DOHH2 (cell line): ENCODE measurements at regions not wholly inside any gene's neighbourhood (a gene's known extent, or its start where the extent isn't known, plus 50 kb on each side); places are given as distances from the start of the nearest gene placed in this dataset.
"Not testable (repeated sequence)": the region's sequence is repeated elsewhere in the genome, so short reads cannot be mapped to it uniquely, and the experiment has no call there.

Experiments
- H3F3A ChIP-seq: fragments of 200-600 bp; sonication (generic), shearing (Covaris generic); 2 replicates; pipeline ENCODE4 v1.6.0; 2016; ENCODE audit warnings: antibody characterized with exemption, mild to moderate bottlenecking; ENCODE audit not compliant: control insufficient read depth, insufficient read depth
- H3K27ac ChIP-seq: fragments of 200-600 bp; sonication (generic); 2 replicates; pipeline ENCODE4 v1.5.1; 2014; ENCODE audit warnings: low read depth, mild to moderate bottlenecking, low read length, moderate library complexity
- H3K27me3 ChIP-seq: fragments of 200-600 bp; sonication (generic); 2 replicates; pipeline ENCODE4 v1.6.1; 2014; ENCODE audit warnings: mild to moderate bottlenecking, low read length, mixed read lengths; ENCODE audit not compliant: control insufficient read depth
- H3K36me3 ChIP-seq: fragments of 200-600 bp; sonication (generic); 2 replicates; pipeline ENCODE4 v1.6.1; 2014; ENCODE audit warnings: mild to moderate bottlenecking, low read length, moderate library complexity, mixed read lengths; ENCODE audit not compliant: control insufficient read depth
- H3K4me1 ChIP-seq: fragments of 200-600 bp; sonication (generic); 2 replicates; pipeline ENCODE4 v1.6.1; 2014; ENCODE audit warnings: mild to moderate bottlenecking, low read length, mixed read lengths; ENCODE audit not compliant: control insufficient read depth
- H3K4me2 ChIP-seq: fragments of 200-600 bp; sonication (generic); 2 replicates; pipeline ENCODE4 v1.6.0; 2014; ENCODE audit warnings: mild to moderate bottlenecking, low read length, moderate library complexity
- H3K4me3 ChIP-seq: fragments of 200-600 bp; sonication (generic); 2 replicates; pipeline ENCODE4 v1.5.1; 2014; ENCODE audit warnings: mild to moderate bottlenecking, low read length, mixed read lengths
- H3K79me2 ChIP-seq: fragments of 200-600 bp; sonication (generic); 2 replicates; pipeline ENCODE4 v1.6.1; 2014; ENCODE audit warnings: mild to moderate bottlenecking, low read length, mixed read lengths; ENCODE audit not compliant: control insufficient read depth
- H3K9me2 ChIP-seq: fragments of 200-600 bp; sonication (generic); replicated peaks from 2 replicates; pipeline ENCODE4 v1.6.1; 2014; ENCODE audit warnings: mild to moderate bottlenecking, low read length, mixed read lengths; ENCODE audit not compliant: control insufficient read depth
- H3K9me3 ChIP-seq: fragments of 200-600 bp; sonication (generic); 2 replicates; pipeline ENCODE4 v1.6.1; 2014; ENCODE audit warnings: antibody characterized with exemption, low read length, mixed read lengths; ENCODE audit not compliant: control insufficient read depth, insufficient read depth
- H4K20me1 ChIP-seq: fragments of 200-600 bp; sonication (generic); 2 replicates; pipeline ENCODE4 v1.6.0; 2014; ENCODE audit warnings: low read depth, mild to moderate bottlenecking, antibody characterized with exemption, low read length, moderate library complexity; ENCODE audit not compliant: control insufficient read depth, insufficient read depth
- CTCF ChIP-seq: fragments of 200-600 bp; sonication (generic); IDR thresholded peaks from one replicate; pipeline ENCODE4 v1.5.1; 2014; ENCODE audit warnings: antibody characterized with exemption, mild to moderate bottlenecking, low read depth, low read length; ENCODE audit not compliant: poor library complexity, severe bottlenecking
- EZH2phosphoT487 ChIP-seq: fragments of 200-600 bp; sonication (generic); IDR thresholded peaks from 2 replicates; pipeline ENCODE4 v1.6.1; 2017; ENCODE audit warnings: borderline replicate concordance, mild to moderate bottlenecking, antibody characterized with exemption, low read length, moderate library complexity, mixed read lengths

DNA sequence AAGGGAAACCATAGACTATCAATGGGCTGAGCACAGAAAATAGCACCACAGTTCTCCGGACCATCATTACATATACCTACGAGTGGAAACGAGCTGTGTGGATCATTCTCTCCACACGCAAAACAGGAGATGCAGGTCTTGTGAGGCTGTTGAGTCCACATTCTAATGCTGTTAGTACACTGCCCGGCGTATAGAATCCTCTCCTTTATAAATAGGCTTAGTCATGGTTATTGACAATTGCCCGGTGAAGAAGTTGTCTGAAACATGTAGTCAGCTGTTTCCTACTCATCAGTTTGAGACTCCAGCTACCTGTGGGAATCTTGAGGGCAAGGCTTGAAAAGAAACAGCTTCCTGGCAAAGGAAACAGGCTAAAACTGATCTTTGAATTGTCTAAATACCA, 602.0 kb upstream of the EDIL3 start:
- Histone ChIP-seq H3K9me3 (no peaks in the 10 kb centered on the region), H3K4me1 (no peaks in the 10 kb centered on the region), H3F3A (no peaks in the 10 kb centered on the region), H3K4me2 (no peak overlapping the region), H3K4me3 (no peak overlapping the region), H3K79me2 (no peaks in the 10 kb centered on the region), H3K27ac (no peak overlapping the region), H3K9me2 (no peaks in the 10 kb centered on the region), H3K36me3 (no peaks in the 10 kb centered on the region), H4K20me1 (no peaks in the 10 kb centered on the region), H3K27me3 (no peaks in the 10 kb centered on the region)
- TF ChIP-seq EZH2phosphoT487 (no peak), CTCF (no peak)

GRCh38 chr5:85000671-85001070, 616.0 kb upstream of the EDIL3 start:
- Histone ChIP-seq H3K4me3 (no peak overlapping the region), H3K9me2 (no peaks in the 10 kb centered on the region), H3K36me3 (no peaks in the 10 kb centered on the region), H3K9me3 (no peaks in the 10 kb centered on the region), H3K4me1 (no peaks in the 10 kb centered on the region), H4K20me1 (no peaks in the 10 kb centered on the region), H3K27ac (no peak overlapping the region), H3K79me2 (no peaks in the 10 kb centered on the region), H3K27me3 (no peaks in the 10 kb centered on the region), H3F3A (no peaks in the 10 kb centered on the region), H3K4me2 (no peak overlapping the region)
- TF ChIP-seq CTCF (no peak), EZH2phosphoT487 (no peak)

- not testable (repeated sequence) for H3K4me2 ChIP-seq, H3K27me3 ChIP-seq, H4K20me1 ChIP-seq, H3K9me3 ChIP-seq, H3K79me2 ChIP-seq, H3K36me3 ChIP-seq, H3K27ac ChIP-seq, H3K4me3 ChIP-seq, H3K9me2 ChIP-seq, H3K4me1 ChIP-seq, H3F3A ChIP-seq
Measured at GRCh38 chr5:85002026-85002425, 617.3 kb upstream of the EDIL3 start.

- H3K27ac ChIP-seq, result no peak overlapping the region
- H3K27me3 ChIP-seq, result no peaks in the 10 kb centered on the region
- TF ChIP-seq CTCF (no peak), EZH2phosphoT487 (no peak)
- H3K4me3 ChIP-seq, result no peak overlapping the region
- no peak overlapping the region for H3K4me2 ChIP-seq
- H4K20me1 ChIP-seq, result no peaks in the 10 kb centered on the region
- no peaks in the 10 kb centered on the region for H3K9me2 ChIP-seq
- H3K36me3 ChIP-seq, result no peaks in the 10 kb centered on the region
- H3K79me2 ChIP-seq, result no peaks in the 10 kb centered on the region
- peaks cover 2% of the 10 kb centered on the region; the same call in 1 of the 2 replicates for H3K9me3 ChIP-seq
- H3K4me1 ChIP-seq, result no peaks in the 10 kb centered on the region
- H3F3A ChIP-seq, result no peaks in the 10 kb centered on the region
Measured at GRCh38 chr5:85010014-85010562, 625.4 kb upstream of the EDIL3 start.
